ENCODE measurements at regions not wholly inside any gene's neighbourhood (a gene's known extent, or its start where the extent isn't known, plus 50 kb on each side); places are given as distances from the start of the nearest gene placed in this dataset.

DNA sequence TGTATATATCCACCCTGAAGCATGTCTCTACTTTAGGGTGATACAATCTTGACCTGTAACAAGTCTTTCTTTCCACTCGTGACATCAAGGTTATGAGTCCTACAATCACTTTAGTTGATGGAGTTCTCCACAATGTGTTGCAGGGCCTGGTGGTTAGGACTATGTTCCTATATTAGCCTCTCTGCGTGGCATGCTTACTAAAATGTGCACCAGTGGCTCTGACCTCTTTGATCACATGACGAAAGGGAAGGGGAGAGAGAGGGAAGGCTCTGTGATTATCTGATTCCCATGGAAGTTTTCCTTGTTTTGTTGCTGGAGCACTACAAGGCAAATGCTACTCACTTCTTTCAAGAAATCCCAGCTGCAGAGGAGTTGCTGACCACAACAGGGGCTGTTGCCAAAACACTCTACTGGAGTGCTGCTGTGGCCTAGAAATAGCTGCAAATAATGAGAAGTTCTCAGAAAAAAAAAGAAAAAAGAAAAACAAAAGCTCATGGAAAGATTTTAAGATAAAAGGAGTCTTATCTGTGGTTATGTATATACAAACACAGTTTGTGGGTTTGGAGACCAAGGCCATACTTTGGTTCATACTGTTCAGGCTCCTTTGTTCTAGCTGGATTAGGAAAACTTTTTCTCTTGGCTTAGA lies 272.8 kb upstream of the MMADHC start:
- Mint-ChIP-seq H3K36me3 (peaks cover 15% of the 10 kb centered on the region), H3K4me3 (no peak overlapping the region), H3K9me3 (peaks cover 15 to 25% of the 10 kb centered on the region in 2 donors), H3K4me1 (no peaks in the 10 kb centered on the region), H3K27ac (no peak overlapping the region), H3K27me3 (ENCODE audit: low read depth in 2 of 2) (no peaks in the 10 kb centered on the region)
- TF ChIP-seq, protein P1, sequence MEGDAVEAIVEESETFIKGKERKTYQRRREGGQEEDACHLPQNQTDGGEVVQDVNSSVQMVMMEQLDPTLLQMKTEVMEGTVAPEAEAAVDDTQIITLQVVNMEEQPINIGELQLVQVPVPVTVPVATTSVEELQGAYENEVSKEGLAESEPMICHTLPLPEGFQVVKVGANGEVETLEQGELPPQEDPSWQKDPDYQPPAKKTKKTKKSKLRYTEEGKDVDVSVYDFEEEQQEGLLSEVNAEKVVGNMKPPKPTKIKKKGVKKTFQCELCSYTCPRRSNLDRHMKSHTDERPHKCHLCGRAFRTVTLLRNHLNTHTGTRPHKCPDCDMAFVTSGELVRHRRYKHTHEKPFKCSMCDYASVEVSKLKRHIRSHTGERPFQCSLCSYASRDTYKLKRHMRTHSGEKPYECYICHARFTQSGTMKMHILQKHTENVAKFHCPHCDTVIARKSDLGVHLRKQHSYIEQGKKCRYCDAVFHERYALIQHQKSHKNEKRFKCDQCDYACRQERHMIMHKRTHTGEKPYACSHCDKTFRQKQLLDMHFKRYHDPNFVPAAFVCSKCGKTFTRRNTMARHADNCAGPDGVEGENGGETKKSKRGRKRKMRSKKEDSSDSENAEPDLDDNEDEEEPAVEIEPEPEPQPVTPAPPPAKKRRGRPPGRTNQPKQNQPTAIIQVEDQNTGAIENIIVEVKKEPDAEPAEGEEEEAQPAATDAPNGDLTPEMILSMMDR (IDR thresholded peaks at IDR 0.05) = no peak
- Histone ChIP-seq H3K36me3 (ENCODE audit: control insufficient read depth, insufficient read depth, low read length) (no peaks in the 10 kb centered on the region), H3K27me3 (ENCODE audit: control insufficient read depth, insufficient read depth, low read length) (no peaks in the 10 kb centered on the region), H3K4me3 (ENCODE audit: low read length) (no peak overlapping the region), H3K9me3 (ENCODE audit: control insufficient read depth, insufficient read depth, low read length) (peaks cover 7% of the 10 kb centered on the region), H3K27ac (ENCODE audit: low read length) (no peak overlapping the region), H3K4me1 (ENCODE audit: control insufficient read depth, insufficient read depth, low read length) (no peaks in the 10 kb centered on the region)
- intact Hi-C loops (cut with micrococcal nuclease) = no loop called here
- WGBS (ENCODE audit: insufficient coverage) = 92% methylated on average over 3 of the region's 3 CpGs
- DNase-seq = no peak
- no peak for ATAC-seq

DNA sequence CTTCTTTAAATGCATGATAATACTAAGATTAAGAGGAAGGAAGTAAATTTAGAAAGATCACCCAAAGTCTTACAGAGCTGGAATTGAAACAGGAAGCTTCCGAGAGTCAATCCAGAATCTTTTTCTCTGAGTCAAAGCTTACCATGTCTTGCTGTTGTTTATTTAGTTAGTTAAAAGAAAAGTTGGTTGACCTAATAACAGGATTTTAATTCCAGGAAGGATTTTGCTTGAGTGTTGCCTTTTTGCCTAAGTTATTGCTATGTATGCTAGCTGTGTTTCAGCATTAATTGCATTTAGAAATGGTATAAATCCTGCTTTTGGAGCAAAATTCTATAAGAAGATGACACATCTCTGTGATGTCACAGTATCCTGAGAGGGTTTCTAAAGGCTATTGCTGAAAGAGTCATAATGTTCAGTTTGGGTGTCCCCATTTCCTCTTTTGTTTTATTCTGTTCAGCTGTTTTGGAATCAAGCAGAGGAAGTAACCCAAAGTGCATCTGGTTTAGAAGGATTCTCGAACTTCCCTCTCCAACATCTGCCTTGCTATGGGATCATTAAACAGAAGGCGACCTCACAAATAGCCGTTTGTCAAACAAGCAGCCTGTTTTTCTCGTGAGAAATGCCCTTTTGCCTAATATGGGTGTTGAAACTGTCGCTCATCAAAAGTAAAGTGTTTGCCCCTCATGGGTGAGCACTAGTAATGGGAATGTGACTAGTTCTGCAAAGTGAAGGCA lies 271.5 kb upstream of the MMADHC start:
- WGBS (ENCODE audit: insufficient coverage) = 19% methylated on average over 6 of the region's 6 CpGs
- peaks cover 15% of the 10 kb centered on the region for H3K36me3 Mint-ChIP-seq
- H3K36me3 ChIP-seq (ENCODE audit: control insufficient read depth, insufficient read depth, low read length) = no peaks in the 10 kb centered on the region
- no peak overlapping the region for H3K27ac ChIP-seq (ENCODE audit: low read length)
- H3K27me3 Mint-ChIP-seq (ENCODE audit: low read depth in 2 of 2) = no peaks in the 10 kb centered on the region
- H3K27ac Mint-ChIP-seq = no peak overlapping the region
- H3K9me3 ChIP-seq (ENCODE audit: control insufficient read depth, insufficient read depth, low read length) = peaks cover 7% of the 10 kb centered on the region
- TF ChIP-seq, protein P1 (IDR thresholded peaks at IDR 0.05) = no peak
- no peak overlapping the region for H3K4me3 ChIP-seq (ENCODE audit: low read length)
- intact Hi-C loops (cut with micrococcal nuclease) = no loop called here
- H3K4me1 ChIP-seq (ENCODE audit: control insufficient read depth, insufficient read depth, low read length) = no peaks in the 10 kb centered on the region
- no peak for DNase-seq
- H3K27me3 ChIP-seq (ENCODE audit: control insufficient read depth, insufficient read depth, low read length) = no peaks in the 10 kb centered on the region
- H3K4me1 Mint-ChIP-seq = no peaks in the 10 kb centered on the region
- peaks cover 15 to 22% of the 10 kb centered on the region in 2 donors for H3K9me3 Mint-ChIP-seq
- no peak overlapping the region for H3K4me3 Mint-ChIP-seq
- no peak for ATAC-seq

DNA sequence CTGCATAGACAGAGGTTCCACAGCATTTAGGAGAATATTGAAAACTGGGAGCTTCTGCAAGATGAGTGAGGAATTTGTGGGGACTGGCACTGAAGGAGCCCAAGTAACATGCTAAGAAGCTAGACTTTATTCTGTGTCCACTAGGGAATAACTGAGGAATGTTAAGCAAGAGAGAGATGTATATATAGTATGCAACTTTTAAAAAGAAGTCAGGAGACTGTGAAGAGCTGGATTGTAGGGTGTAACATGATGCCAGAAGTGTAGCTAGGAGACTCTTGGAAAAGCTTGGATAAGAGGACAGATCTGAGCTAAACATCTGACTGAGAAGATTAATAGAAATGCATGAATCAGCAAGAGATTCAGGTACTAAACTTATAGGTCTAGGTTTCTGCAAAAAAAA lies 270.6 kb upstream of the MMADHC start:
- H3K36me3 Mint-ChIP-seq = peaks cover 15% of the 10 kb centered on the region
- DNase-seq = no peak
- intact Hi-C loops (cut with micrococcal nuclease) = no loop called here
- H3K36me3 ChIP-seq (ENCODE audit: control insufficient read depth, insufficient read depth, low read length) = no peaks in the 10 kb centered on the region
- peaks cover 16 to 21% of the 10 kb centered on the region in 2 donors for H3K9me3 Mint-ChIP-seq
- H3K4me3 ChIP-seq (ENCODE audit: low read length) = no peak overlapping the region
- TF ChIP-seq, protein P1 (IDR thresholded peaks at IDR 0.05) = no peak
- H3K27me3 ChIP-seq (ENCODE audit: control insufficient read depth, insufficient read depth, low read length) = no peaks in the 10 kb centered on the region
- ATAC-seq = no peak
- H3K4me1 Mint-ChIP-seq = no peaks in the 10 kb centered on the region
- no peaks in the 10 kb centered on the region for H3K27me3 Mint-ChIP-seq (ENCODE audit: low read depth in 2 of 2)
- H3K4me3 Mint-ChIP-seq = no peak overlapping the region
- no peak overlapping the region for H3K27ac ChIP-seq (ENCODE audit: low read length)
- peaks cover 7% of the 10 kb centered on the region for H3K9me3 ChIP-seq (ENCODE audit: control insufficient read depth, insufficient read depth, low read length)
- H3K4me1 ChIP-seq (ENCODE audit: control insufficient read depth, insufficient read depth, low read length) = no peaks in the 10 kb centered on the region
- no peak overlapping the region for H3K27ac Mint-ChIP-seq
